Hepatocyte (in vitro differentiated cells): ENCODE measurements at regions not wholly inside any gene's neighbourhood (a gene's known extent, or its start where the extent isn't known, plus 50 kb on each side); places are given as distances from the start of the nearest gene placed in this dataset.
"Not testable (repeated sequence)": the region's sequence is repeated elsewhere in the genome, so short reads cannot be mapped to it uniquely, and the experiment has no call there.

Experiments
- DNase-seq: peaks from one replicate; pipeline ENCODE4 v3.0.0-alpha.2; 2016; ENCODE audit warnings: low spot score
- H2AFZ ChIP-seq: fragments of 200-600 bp; sonication (generic); 2 replicates; pipeline ENCODE4 v1.6.0; 2016; ENCODE audit warnings: antibody characterized with exemption, mild to moderate bottlenecking
- H3K27ac ChIP-seq: fragments of 200-600 bp; sonication (generic); 2 replicates; pipeline ENCODE4 v1.5.1; 2016; ENCODE audit warnings: mild to moderate bottlenecking
- H3K27me3 ChIP-seq: fragments of 200-600 bp; sonication (generic); 2 replicates; pipeline ENCODE4 v1.6.1; 2016
- H3K36me3 ChIP-seq: fragments of 200-600 bp; sonication (generic); replicated peaks from 2 replicates; pipeline ENCODE4 v1.5.1; 2016; ENCODE audit warnings: low read depth; ENCODE audit not compliant: insufficient read depth
- H3K4me1 ChIP-seq: fragments of 200-600 bp; sonication (generic); 2 replicates; pipeline ENCODE4 v1.5.1; 2016; ENCODE audit warnings: mild to moderate bottlenecking, moderate library complexity; ENCODE audit not compliant: insufficient read depth
- H3K4me2 ChIP-seq: fragments of 200-600 bp; sonication (generic); 2 replicates; pipeline ENCODE4 v1.6.0; 2016
- H3K4me3 ChIP-seq: fragments of 200-600 bp; sonication (generic); 2 replicates; pipeline ENCODE4 v1.5.1; 2016; ENCODE audit warnings: mild to moderate bottlenecking
- H3K79me2 ChIP-seq: fragments of 200-600 bp; sonication (generic); 2 replicates; pipeline ENCODE4 v1.6.0; 2017; ENCODE audit warnings: mild to moderate bottlenecking
- H3K9me2 ChIP-seq: fragments of 200-600 bp; sonication (generic); replicated peaks from 2 replicates; pipeline ENCODE4 v1.6.0; 2017; ENCODE audit warnings: mild to moderate bottlenecking; ENCODE audit not compliant: insufficient read depth
- H3K9me3 ChIP-seq: fragments of 200-600 bp; sonication (generic); 2 replicates; pipeline ENCODE4 v1.5.1; 2016; ENCODE audit warnings: low read depth, mild to moderate bottlenecking
- H4K20me1 ChIP-seq: fragments of 200-600 bp; sonication (generic); 2 replicates; pipeline ENCODE4 v1.6.0; 2016; ENCODE audit warnings: mild to moderate bottlenecking; ENCODE audit not compliant: insufficient read depth, poor library complexity, severe bottlenecking
- EZH2 ChIP-seq: fragments of 200-600 bp; sonication (generic); IDR thresholded peaks from 2 replicates; pipeline ENCODE4 v1.6.1; 2016; ENCODE audit warnings: antibody characterized with exemption, mild to moderate bottlenecking, borderline replicate concordance
- EZH2phosphoT487 ChIP-seq: fragments of 200-600 bp; sonication (generic); IDR thresholded peaks from one replicate; pipeline ENCODE4 v1.6.1; 2018; ENCODE audit warnings: antibody characterized with exemption, mild to moderate bottlenecking, low read depth, moderate library complexity; ENCODE audit not compliant: unreplicated experiment, severe bottlenecking
- WGBS: methylation state at CpG from one replicate; pipeline ENCODE4 v1.1.6; 2016; ENCODE audit warnings: low lambda C conversion rate; ENCODE audit errors: missing lambda C conversion rate; 5-methylcytosine and 5-hydroxymethylcytosine counted together
- TF ChIP-seq, protein P1 (sequence below): fragments of 200-600 bp; sonication (generic); IDR thresholded peaks from 2 replicates; pipeline ENCODE4 v1.5.1; 2016; ENCODE audit warnings: antibody characterized with exemption, mild to moderate bottlenecking; ENCODE audit not compliant: poor library complexity

DNA sequence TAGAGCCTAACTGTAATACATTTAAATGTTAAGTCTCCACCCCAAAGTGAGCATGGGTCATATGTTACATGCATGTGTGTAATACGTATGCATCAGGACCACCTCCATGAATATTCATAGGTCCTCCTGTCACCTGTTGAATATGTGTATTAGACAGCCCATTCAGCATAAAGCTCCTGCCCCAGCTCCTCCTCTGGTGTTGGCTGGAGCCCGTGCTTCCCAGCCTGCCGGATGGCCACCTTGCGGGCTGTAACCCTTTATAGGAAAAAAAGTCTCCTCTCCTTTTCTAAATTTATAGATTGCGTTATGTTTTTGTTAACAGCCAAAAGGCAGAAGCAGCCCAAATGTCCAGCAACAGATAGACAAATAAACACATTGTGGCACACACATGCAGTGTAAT is 299.5 kb downstream of the MED10 start:
- no peak overlapping the region for H3K27ac ChIP-seq
- no peaks in the 10 kb centered on the region for H3K79me2 ChIP-seq
- no peaks in the 10 kb centered on the region for H3K4me1 ChIP-seq
- H3K9me3 ChIP-seq = no peaks in the 10 kb centered on the region
- no peaks in the 10 kb centered on the region for H3K9me2 ChIP-seq
- no peak for DNase-seq
- H3K4me2 ChIP-seq = no peak overlapping the region
- H3K4me3 ChIP-seq = no peak overlapping the region
- WGBS = 93% methylated on average over 5 of the region's 5 CpGs
- H3K27me3 ChIP-seq = no peaks in the 10 kb centered on the region
- TF ChIP-seq, protein P1, sequence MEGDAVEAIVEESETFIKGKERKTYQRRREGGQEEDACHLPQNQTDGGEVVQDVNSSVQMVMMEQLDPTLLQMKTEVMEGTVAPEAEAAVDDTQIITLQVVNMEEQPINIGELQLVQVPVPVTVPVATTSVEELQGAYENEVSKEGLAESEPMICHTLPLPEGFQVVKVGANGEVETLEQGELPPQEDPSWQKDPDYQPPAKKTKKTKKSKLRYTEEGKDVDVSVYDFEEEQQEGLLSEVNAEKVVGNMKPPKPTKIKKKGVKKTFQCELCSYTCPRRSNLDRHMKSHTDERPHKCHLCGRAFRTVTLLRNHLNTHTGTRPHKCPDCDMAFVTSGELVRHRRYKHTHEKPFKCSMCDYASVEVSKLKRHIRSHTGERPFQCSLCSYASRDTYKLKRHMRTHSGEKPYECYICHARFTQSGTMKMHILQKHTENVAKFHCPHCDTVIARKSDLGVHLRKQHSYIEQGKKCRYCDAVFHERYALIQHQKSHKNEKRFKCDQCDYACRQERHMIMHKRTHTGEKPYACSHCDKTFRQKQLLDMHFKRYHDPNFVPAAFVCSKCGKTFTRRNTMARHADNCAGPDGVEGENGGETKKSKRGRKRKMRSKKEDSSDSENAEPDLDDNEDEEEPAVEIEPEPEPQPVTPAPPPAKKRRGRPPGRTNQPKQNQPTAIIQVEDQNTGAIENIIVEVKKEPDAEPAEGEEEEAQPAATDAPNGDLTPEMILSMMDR = no peak
- TF ChIP-seq EZH2phosphoT487 (no peak), EZH2 (no peak)
- H4K20me1 ChIP-seq = no peaks in the 10 kb centered on the region
- no peaks in the 10 kb centered on the region for H3K36me3 ChIP-seq
- no peak overlapping the region for H2AFZ ChIP-seq

DNA sequence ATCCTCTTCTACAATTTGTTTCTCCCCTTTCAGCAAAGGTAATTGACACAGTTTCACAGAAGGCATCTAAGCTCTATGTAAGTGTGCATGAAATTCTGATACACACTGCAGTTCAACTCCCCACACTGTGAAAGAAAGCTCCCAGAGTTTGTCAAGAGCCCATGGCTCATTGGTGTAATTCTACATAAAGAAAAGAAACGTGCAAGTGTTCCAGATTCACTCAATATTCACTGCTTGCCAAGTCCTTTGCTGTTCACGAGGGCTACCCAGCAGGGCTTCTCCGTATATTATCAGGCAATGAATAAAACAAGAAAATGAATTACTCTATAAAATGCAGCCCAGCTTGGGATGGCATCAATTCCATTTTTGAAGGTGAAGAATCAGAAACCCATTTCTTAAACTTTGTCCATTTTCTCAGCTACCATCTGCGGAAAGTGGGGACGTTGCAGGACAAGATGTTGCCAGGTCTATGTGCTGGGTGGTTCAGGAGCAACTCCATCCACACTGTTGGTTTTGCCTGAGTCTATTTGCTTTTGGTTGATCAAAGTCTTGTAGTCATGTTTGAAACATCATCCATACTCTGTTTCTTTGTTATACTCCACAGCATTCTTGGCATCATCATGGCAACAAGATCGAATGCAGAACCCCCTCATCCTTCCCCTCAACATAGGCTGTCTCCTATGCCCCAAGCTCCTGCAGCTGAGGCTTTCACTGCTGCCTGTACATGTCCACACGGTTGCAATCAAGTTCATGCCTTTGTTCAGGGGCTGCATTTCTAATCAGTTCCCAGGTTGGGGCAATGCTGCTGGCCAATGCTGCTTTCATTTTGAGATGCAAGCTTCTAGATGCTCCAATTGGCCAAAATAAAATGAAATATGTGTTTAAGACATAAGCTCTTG is 301.8 kb downstream of the MED10 start:
- 85% methylated on average over 7 of the region's 7 CpGs for WGBS
- no peaks in the 10 kb centered on the region for H3K9me3 ChIP-seq
- H3K27ac ChIP-seq = no peak overlapping the region
- no peaks in the 10 kb centered on the region for H3K27me3 ChIP-seq
- TF ChIP-seq, protein P1 = no peak
- TF ChIP-seq EZH2phosphoT487 (no peak), EZH2 (no peak)
- H3K4me2 ChIP-seq = no peak overlapping the region
- H3K4me3 ChIP-seq = no peak overlapping the region
- DNase-seq = no peak
- H4K20me1 ChIP-seq = no peaks in the 10 kb centered on the region
- H3K4me1 ChIP-seq = no peaks in the 10 kb centered on the region
- H3K9me2 ChIP-seq = no peaks in the 10 kb centered on the region
- no peak overlapping the region for H2AFZ ChIP-seq
- no peaks in the 10 kb centered on the region for H3K36me3 ChIP-seq
- H3K79me2 ChIP-seq = no peaks in the 10 kb centered on the region

DNA sequence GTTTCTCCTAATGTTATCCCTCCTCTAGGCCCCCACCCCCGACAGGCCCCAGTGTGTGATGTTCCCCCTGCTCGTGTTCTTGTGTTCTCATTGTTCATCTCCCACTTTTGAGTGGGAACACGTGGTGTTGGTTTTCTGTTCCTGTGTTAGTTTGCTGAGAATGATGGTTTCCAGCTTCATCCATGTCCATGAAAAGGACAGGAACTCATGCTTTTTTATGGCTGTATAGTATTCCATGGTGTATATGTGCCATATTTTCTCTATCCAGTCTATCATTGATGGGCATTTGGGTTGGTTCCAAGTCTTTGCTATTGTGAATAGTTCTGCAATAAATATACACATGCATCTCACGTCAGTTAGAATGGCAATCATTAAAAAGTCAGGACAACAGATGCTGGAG is 305.9 kb downstream of the MED10 start:
- H2AFZ ChIP-seq, H3K4me1 ChIP-seq, H3K27ac ChIP-seq, DNase-seq, H3K36me3 ChIP-seq, H3K79me2 ChIP-seq, H3K4me2 ChIP-seq, H3K4me3 ChIP-seq, H3K27me3 ChIP-seq, H4K20me1 ChIP-seq, H3K9me2 ChIP-seq, H3K9me3 ChIP-seq: not testable (repeated sequence)
- WGBS = 90% methylated on average over 4 of the region's 4 CpGs

DNA sequence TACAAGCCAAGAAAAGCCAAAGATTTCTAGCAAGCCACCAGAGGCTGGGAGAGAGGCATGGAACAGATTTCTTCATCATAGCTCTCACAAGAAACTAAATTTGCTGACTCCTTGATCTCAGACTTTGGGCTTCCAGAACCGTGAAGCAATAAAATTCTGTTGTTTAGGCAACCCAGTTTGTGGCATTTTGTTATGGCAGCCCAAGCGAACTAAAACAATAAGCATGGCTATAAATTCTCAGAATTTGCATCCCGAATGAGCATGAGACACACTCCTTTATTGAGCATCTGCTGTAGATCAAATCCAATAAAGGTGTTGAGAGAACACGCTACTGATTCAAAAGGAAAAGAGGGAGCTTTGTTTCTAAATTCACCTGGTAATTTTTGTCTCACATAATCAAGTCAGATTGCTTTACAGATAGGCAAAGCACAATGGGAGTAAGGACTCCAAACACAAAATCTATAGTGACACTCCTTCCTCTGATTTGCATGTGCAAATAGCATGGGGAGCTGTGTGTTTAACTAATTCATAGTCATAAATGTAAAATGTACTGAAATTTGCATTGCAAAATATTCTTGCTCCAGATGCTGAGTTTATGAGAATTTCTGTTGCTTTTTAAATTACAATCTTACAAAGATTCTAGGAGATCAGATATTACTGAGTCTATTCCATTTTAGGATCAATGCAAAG is 308.7 kb downstream of the MED10 start:
- no peak overlapping the region for H2AFZ ChIP-seq
- TF ChIP-seq, protein P1 = no peak
- TF ChIP-seq EZH2 (no peak), EZH2phosphoT487 (no peak)
- WGBS = 57% methylated on average over 4 of the region's 4 CpGs
- no peak overlapping the region for H3K27ac ChIP-seq
- H3K9me2 ChIP-seq = no peaks in the 10 kb centered on the region
- no peaks in the 10 kb centered on the region for H3K79me2 ChIP-seq
- no peaks in the 10 kb centered on the region for H4K20me1 ChIP-seq
- H3K4me2 ChIP-seq = no peak overlapping the region
- H3K27me3 ChIP-seq = no peaks in the 10 kb centered on the region
- H3K36me3 ChIP-seq = no peaks in the 10 kb centered on the region
- DNase-seq = no peak
- H3K4me3 ChIP-seq = no peak overlapping the region
- H3K4me1 ChIP-seq = no peaks in the 10 kb centered on the region
- no peaks in the 10 kb centered on the region for H3K9me3 ChIP-seq
